A673 (cell line): ENCODE measurements at regions not wholly inside any gene's neighbourhood (a gene's known extent, or its start where the extent isn't known, plus 50 kb on each side); places are given as distances from the start of the nearest gene placed in this dataset.

Experiments used
- BruUV-seq: library from RNA; stranded (reverse); fragments of 400-500 nt; replicated peaks from 2 replicates; lab custom pipeline; 2021; lab: Mats Ljungman, UMichigan
- CTCF ChIA-PET: fragments of 300-600 bp; sonication (Branson Sonifier 250); formaldehyde crosslinking; loops from one replicate; lab custom pipeline; 2022; ENCODE audit warnings: antibody characterized with exemption; lab: Charles Lee
- POLR2A ChIA-PET: fragments of 300-600 bp; sonication (Branson Sonifier 250); formaldehyde crosslinking; loops from one replicate; lab custom pipeline; 2022; ENCODE audit warnings: antibody characterized with exemption; ENCODE audit not compliant: low non-redundant PET; lab: Charles Lee
- DNase-seq: peaks from one replicate; pipeline ENCODE4 v3.0.0-alpha.2; 2015; ENCODE audit warnings: low spot score
- H3K27ac ChIP-seq: fragments of 200-600 bp; sonication (generic); 2 replicates; pipeline ENCODE4 v1.5.1; 2016; ENCODE audit warnings: mixed run types, low read depth, mild to moderate bottlenecking, mixed read lengths, antibody characterized with exemption, low read length; ENCODE audit not compliant: poor library complexity, severe bottlenecking
- H3K27me3 ChIP-seq: fragments of 200-600 bp; sonication (generic); replicated peaks from 2 replicates; pipeline ENCODE4 v1.6.1; 2017; ENCODE audit warnings: mixed run types, low read depth, mild to moderate bottlenecking, mixed read lengths, antibody characterized with exemption, low read length; ENCODE audit not compliant: insufficient read depth, poor library complexity
- H3K36me3 ChIP-seq: fragments of 200-600 bp; sonication (generic); 2 replicates; pipeline ENCODE4 v1.6.1; 2016; ENCODE audit warnings: mixed run types, mild to moderate bottlenecking, mixed read lengths, antibody characterized with exemption, low read length; ENCODE audit not compliant: insufficient read depth, poor library complexity, severe bottlenecking
- H3K4me1 ChIP-seq: fragments of 200-600 bp; sonication (generic); 2 replicates; pipeline ENCODE4 v1.6.1; 2017; ENCODE audit warnings: mixed run types, mild to moderate bottlenecking, mixed read lengths, antibody characterized with exemption, low read length; ENCODE audit not compliant: insufficient read depth, poor library complexity, severe bottlenecking
- H3K4me3 ChIP-seq: fragments of 200-600 bp; sonication (generic); 2 replicates; pipeline ENCODE4 v1.5.1; 2016; ENCODE audit warnings: low read depth, mixed run types, mild to moderate bottlenecking, mixed read lengths, low read length; ENCODE audit not compliant: poor library complexity, severe bottlenecking
- H3K9me3 ChIP-seq: fragments of 200-600 bp; sonication (generic); 2 replicates; pipeline ENCODE4 v1.6.1; 2016; ENCODE audit warnings: mixed run types, low read depth, mild to moderate bottlenecking, mixed read lengths, antibody characterized with exemption, low read length; ENCODE audit not compliant: poor library complexity, severe bottlenecking
- EZH2 ChIP-seq: fragments of 200-600 bp; sonication (generic); IDR thresholded peaks from 2 replicates; pipeline ENCODE4 v1.6.1; 2017; ENCODE audit warnings: borderline replicate concordance, low read depth, mild to moderate bottlenecking, mixed read lengths, antibody characterized with exemption, low read length; ENCODE audit not compliant: poor library complexity, severe bottlenecking
- intact Hi-C: fragments of 100-400 bp; cut with micrococcal nuclease; formaldehyde crosslinking; loops from one replicate; pipeline ENCODE4 v1.10.0; 2022; ENCODE audit not compliant: unreplicated experiment
- TF ChIP-seq, protein P1 (sequence below): fragments of 300-800, 200-600 bp; sonication (generic); conservative IDR thresholded peaks from 2 replicates; pipeline ENCODE4 v1.5.1; 2017; ENCODE audit warnings: low read depth, mild to moderate bottlenecking, antibody characterized with exemption, low read length, moderate library complexity, mixed read lengths

GRCh38 chr11:38667359-38667758, 2069.3 kb upstream of the RAG2 start:
- Histone ChIP-seq H3K4me1 (no peaks in the 10 kb centered on the region), H3K27me3 (no peaks in the 10 kb centered on the region), H3K36me3 (no peaks in the 10 kb centered on the region), H3K9me3 (no peaks in the 10 kb centered on the region), H3K4me3 (no peak overlapping the region), H3K27ac (no peak overlapping the region)
- no TSS peak for BruUV-seq
- CTCF ChIA-PET: no interaction called here
- POLR2A ChIA-PET: no interaction called here
- intact Hi-C loops: no loop called here
- TF ChIP-seq, protein P1, sequence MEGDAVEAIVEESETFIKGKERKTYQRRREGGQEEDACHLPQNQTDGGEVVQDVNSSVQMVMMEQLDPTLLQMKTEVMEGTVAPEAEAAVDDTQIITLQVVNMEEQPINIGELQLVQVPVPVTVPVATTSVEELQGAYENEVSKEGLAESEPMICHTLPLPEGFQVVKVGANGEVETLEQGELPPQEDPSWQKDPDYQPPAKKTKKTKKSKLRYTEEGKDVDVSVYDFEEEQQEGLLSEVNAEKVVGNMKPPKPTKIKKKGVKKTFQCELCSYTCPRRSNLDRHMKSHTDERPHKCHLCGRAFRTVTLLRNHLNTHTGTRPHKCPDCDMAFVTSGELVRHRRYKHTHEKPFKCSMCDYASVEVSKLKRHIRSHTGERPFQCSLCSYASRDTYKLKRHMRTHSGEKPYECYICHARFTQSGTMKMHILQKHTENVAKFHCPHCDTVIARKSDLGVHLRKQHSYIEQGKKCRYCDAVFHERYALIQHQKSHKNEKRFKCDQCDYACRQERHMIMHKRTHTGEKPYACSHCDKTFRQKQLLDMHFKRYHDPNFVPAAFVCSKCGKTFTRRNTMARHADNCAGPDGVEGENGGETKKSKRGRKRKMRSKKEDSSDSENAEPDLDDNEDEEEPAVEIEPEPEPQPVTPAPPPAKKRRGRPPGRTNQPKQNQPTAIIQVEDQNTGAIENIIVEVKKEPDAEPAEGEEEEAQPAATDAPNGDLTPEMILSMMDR: no peak
- TF ChIP-seq EZH2: no peak
- DNase-seq: no peak

- no peak for DNase-seq
- Histone ChIP-seq H3K27me3 (no peaks in the 10 kb centered on the region), H3K9me3 (no peaks in the 10 kb centered on the region), H3K36me3 (no peaks in the 10 kb centered on the region), H3K27ac (no peak overlapping the region), H3K4me1 (no peaks in the 10 kb centered on the region), H3K4me3 (no peak overlapping the region)
- no TSS peak for BruUV-seq
- intact Hi-C loops: no loop called here
- no peak for TF ChIP-seq EZH2
- TF ChIP-seq, protein P1: no peak
- ChIA-PET POLR2A (no interaction called here), CTCF (no interaction called here)
Measured at GRCh38 chr11:38648604-38649003, 2050.6 kb upstream of the RAG2 start.

- CTCF ChIA-PET: no interaction called here
Measured at GRCh38 chr11:38646382-38646781, 2048.3 kb upstream of the RAG2 start.

More at GRCh38 chr11:38646382-38646781, 2048.3 kb upstream of the RAG2 start:
- Histone ChIP-seq H3K4me3 (no peak overlapping the region), H3K27me3 (no peaks in the 10 kb centered on the region), H3K9me3 (no peaks in the 10 kb centered on the region), H3K27ac (no peak overlapping the region), H3K36me3 (no peaks in the 10 kb centered on the region), H3K4me1 (no peaks in the 10 kb centered on the region)
- POLR2A ChIA-PET: no interaction called here
- DNase-seq: no peak
- TF ChIP-seq, protein P1: no peak
- no peak for TF ChIP-seq EZH2
- intact Hi-C loops: no loop called here
- no TSS peak for BruUV-seq
